GM23338 (cell line): ENCODE measurements at regions not wholly inside any gene's neighbourhood (a gene's known extent, or its start where the extent isn't known, plus 50 kb on each side); places are given as distances from the start of the nearest gene placed in this dataset.

Experiments
- ATAC-seq: fragments of 200-7000 bp; cut with Tn5 transposase; 3 replicates; pipeline ENCODE4 v1.9.1; 2020
- DNase-seq: peaks from one replicate; pipeline ENCODE4 v3.0.0-alpha.2; 2015; ENCODE audit warnings: low spot score
- H2AFZ ChIP-seq: fragments of 200-600 bp; sonication (generic); 2 replicates; pipeline ENCODE4 v1.8.0; 2016; ENCODE audit warnings: antibody characterized with exemption, mild to moderate bottlenecking, moderate library complexity
- H3F3A ChIP-seq: fragments of 200-600 bp; sonication (generic); replicated peaks from 2 replicates; pipeline ENCODE4 v1.8.0; 2017; ENCODE audit warnings: antibody characterized with exemption, mixed run types, low read depth
- H3K27ac ChIP-seq: fragments of 200-600 bp; sonication (generic); 2 replicates; pipeline ENCODE4 v1.6.1; 2016; ENCODE audit warnings: low read depth
- H3K27me3 ChIP-seq: fragments of 200-600 bp; sonication (generic); 2 replicates; pipeline ENCODE4 v1.8.0; 2016; ENCODE audit warnings: mild to moderate bottlenecking, mixed run types, moderate library complexity; ENCODE audit not compliant: insufficient read depth
- H3K36me3 ChIP-seq: fragments of 200-600 bp; sonication (generic); 2 replicates; pipeline ENCODE4 v1.8.0; 2016; ENCODE audit warnings: mild to moderate bottlenecking; ENCODE audit not compliant: insufficient read depth
- H3K4me1 ChIP-seq: fragments of 200-600 bp; sonication (generic); 2 replicates; pipeline ENCODE4 v1.8.0; 2016; ENCODE audit warnings: mild to moderate bottlenecking, moderate library complexity; ENCODE audit not compliant: insufficient read depth
- H3K4me2 ChIP-seq: fragments of 200-600 bp; sonication (generic); 2 replicates; pipeline ENCODE4 v1.7.1; 2017; ENCODE audit warnings: mixed run types
- H3K4me3 ChIP-seq: fragments of 200-600 bp; sonication (generic); 2 replicates; pipeline ENCODE4 v1.6.1; 2016; ENCODE audit warnings: mixed run types
- H3K79me2 ChIP-seq: fragments of 200-600 bp; sonication (generic); replicated peaks from 2 replicates; pipeline ENCODE4 v1.8.0; 2017; ENCODE audit warnings: mild to moderate bottlenecking; ENCODE audit not compliant: insufficient read depth
- H3K9me2 ChIP-seq: fragments of 200-600 bp; sonication (generic); 2 replicates; pipeline ENCODE4 v1.8.0; 2017; ENCODE audit not compliant: insufficient read depth
- H4K20me1 ChIP-seq: fragments of 200-600 bp; sonication (generic); replicated peaks from 2 replicates; pipeline ENCODE4 v1.8.0; 2017; ENCODE audit warnings: mild to moderate bottlenecking; ENCODE audit not compliant: insufficient read depth
- H3K27ac Mint-ChIP-seq: 2 replicates; pipeline ENCODE4 v1.8.0; 2020; ENCODE audit warnings: inconsistent platforms, mild to moderate bottlenecking, moderate library complexity, mixed read lengths
- H3K27me3 Mint-ChIP-seq: 3 replicates; pipeline ENCODE4 v1.8.0; 2022; ENCODE audit warnings: low read depth, mild to moderate bottlenecking, moderate library complexity, mixed read lengths, inconsistent platforms; ENCODE audit not compliant: insufficient read depth, poor library complexity
- H3K36me3 Mint-ChIP-seq: 3 replicates; pipeline ENCODE4 v1.8.0; 2021; ENCODE audit warnings: low read depth, mild to moderate bottlenecking, inconsistent platforms, moderate library complexity, mixed read lengths
- H3K4me1 Mint-ChIP-seq: 3 replicates; pipeline ENCODE4 v1.8.0; 2020; ENCODE audit warnings: mild to moderate bottlenecking, inconsistent platforms, mixed read lengths
- H3K4me3 Mint-ChIP-seq: 3 replicates; pipeline ENCODE4 v1.8.0; 2021; ENCODE audit warnings: moderate library complexity, mild to moderate bottlenecking, inconsistent platforms, mixed read lengths
- H3K9me3 Mint-ChIP-seq: 3 replicates; pipeline ENCODE4 v1.8.0; 2020; ENCODE audit warnings: moderate library complexity, mild to moderate bottlenecking, inconsistent platforms, mixed read lengths
- CREB1 ChIP-seq: fragments of 250-450 bp; sonication (Bioruptor Pico); IDR thresholded peaks from 2 replicates; pipeline ENCODE4 v1.5.0; 2020; ENCODE audit warnings: low read depth, mild to moderate bottlenecking, moderate library complexity
- EZH2phosphoT487 ChIP-seq: fragments of 200-600 bp; sonication (generic); IDR thresholded peaks from one replicate; pipeline ENCODE4 v1.8.1; 2018; ENCODE audit warnings: antibody characterized with exemption; ENCODE audit not compliant: unreplicated experiment
- JUNB ChIP-seq: IDR thresholded peaks from one replicate; pipeline ENCODE4 v1.6.1; 2016; ENCODE audit warnings: antibody characterized with exemption; ENCODE audit not compliant: unreplicated experiment
- NANOG ChIP-seq: IDR thresholded peaks from 2 replicates; pipeline ENCODE4 v1.6.1; 2016; ENCODE audit warnings: antibody characterized with exemption, borderline replicate concordance
- POLR2AphosphoS5 ChIP-seq: IDR thresholded peaks from 2 replicates; pipeline ENCODE4 v1.6.1; 2016; ENCODE audit warnings: antibody characterized with exemption, low read depth
- STAT1 ChIP-seq: IDR thresholded peaks from one replicate; pipeline ENCODE4 v1.6.1; 2016; ENCODE audit warnings: antibody characterized with exemption; ENCODE audit not compliant: unreplicated experiment
- ZNF114 ChIP-seq: fragments of 250-450 bp; sonication (Bioruptor Pico); IDR thresholded peaks from 2 replicates; pipeline ENCODE4 v1.5.0; 2020; ENCODE audit warnings: mild to moderate bottlenecking, moderate library complexity
- TF ChIP-seq, protein P1 (sequence below), 2 experiments: fragments of 200-600 bp in 1 of 2; sonication (generic) in 1 of 2; conservative IDR thresholded peaks; 2 replicates each; pipeline versions ENCODE4 v1.5.1 to v1.6.1; 2016 to 2017; ENCODE audit warnings: antibody characterized with exemption in 2 of 2, low read depth in 2 of 2, mild to moderate bottlenecking in 2 of 2, moderate library complexity in 1 of 2
- TF ChIP-seq, protein P2 (sequence below): IDR thresholded peaks from one replicate; pipeline ENCODE4 v1.6.1; 2018; ENCODE audit warnings: antibody characterized with exemption; ENCODE audit not compliant: unreplicated experiment
- TF ChIP-seq, protein P3 (sequence below): fragments of 250-450 bp; sonication (Bioruptor Pico); IDR thresholded peaks from 2 replicates; pipeline ENCODE4 v1.5.0; 2020; ENCODE audit warnings: mild to moderate bottlenecking, moderate library complexity

DNA sequence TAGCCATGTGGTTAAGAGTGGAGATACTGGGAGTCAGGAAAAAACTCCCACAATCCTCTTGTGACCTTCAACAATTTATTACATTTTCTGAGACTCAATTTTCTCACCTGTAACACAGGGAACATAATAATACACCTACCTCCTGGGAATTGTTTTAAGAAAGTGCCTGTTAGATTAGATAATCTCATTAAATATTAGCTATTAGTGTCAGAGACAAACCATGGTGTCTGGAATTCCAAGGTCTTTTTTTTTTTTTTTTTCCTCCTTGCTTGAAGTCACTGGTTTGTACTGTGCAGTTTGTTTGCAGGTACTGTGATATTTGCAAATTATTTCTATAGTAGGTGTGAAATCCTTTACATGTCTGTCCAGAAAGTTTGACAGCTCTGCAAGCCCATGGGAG lies 806.1 kb downstream of the DNAJB9 start (continued):
- TF ChIP-seq, protein P1, sequence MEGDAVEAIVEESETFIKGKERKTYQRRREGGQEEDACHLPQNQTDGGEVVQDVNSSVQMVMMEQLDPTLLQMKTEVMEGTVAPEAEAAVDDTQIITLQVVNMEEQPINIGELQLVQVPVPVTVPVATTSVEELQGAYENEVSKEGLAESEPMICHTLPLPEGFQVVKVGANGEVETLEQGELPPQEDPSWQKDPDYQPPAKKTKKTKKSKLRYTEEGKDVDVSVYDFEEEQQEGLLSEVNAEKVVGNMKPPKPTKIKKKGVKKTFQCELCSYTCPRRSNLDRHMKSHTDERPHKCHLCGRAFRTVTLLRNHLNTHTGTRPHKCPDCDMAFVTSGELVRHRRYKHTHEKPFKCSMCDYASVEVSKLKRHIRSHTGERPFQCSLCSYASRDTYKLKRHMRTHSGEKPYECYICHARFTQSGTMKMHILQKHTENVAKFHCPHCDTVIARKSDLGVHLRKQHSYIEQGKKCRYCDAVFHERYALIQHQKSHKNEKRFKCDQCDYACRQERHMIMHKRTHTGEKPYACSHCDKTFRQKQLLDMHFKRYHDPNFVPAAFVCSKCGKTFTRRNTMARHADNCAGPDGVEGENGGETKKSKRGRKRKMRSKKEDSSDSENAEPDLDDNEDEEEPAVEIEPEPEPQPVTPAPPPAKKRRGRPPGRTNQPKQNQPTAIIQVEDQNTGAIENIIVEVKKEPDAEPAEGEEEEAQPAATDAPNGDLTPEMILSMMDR (conservative IDR thresholded peaks at IDR 0.05; ENCODE audit: low read depth in 2 of 2), result no peak
- TF ChIP-seq, protein P2, sequence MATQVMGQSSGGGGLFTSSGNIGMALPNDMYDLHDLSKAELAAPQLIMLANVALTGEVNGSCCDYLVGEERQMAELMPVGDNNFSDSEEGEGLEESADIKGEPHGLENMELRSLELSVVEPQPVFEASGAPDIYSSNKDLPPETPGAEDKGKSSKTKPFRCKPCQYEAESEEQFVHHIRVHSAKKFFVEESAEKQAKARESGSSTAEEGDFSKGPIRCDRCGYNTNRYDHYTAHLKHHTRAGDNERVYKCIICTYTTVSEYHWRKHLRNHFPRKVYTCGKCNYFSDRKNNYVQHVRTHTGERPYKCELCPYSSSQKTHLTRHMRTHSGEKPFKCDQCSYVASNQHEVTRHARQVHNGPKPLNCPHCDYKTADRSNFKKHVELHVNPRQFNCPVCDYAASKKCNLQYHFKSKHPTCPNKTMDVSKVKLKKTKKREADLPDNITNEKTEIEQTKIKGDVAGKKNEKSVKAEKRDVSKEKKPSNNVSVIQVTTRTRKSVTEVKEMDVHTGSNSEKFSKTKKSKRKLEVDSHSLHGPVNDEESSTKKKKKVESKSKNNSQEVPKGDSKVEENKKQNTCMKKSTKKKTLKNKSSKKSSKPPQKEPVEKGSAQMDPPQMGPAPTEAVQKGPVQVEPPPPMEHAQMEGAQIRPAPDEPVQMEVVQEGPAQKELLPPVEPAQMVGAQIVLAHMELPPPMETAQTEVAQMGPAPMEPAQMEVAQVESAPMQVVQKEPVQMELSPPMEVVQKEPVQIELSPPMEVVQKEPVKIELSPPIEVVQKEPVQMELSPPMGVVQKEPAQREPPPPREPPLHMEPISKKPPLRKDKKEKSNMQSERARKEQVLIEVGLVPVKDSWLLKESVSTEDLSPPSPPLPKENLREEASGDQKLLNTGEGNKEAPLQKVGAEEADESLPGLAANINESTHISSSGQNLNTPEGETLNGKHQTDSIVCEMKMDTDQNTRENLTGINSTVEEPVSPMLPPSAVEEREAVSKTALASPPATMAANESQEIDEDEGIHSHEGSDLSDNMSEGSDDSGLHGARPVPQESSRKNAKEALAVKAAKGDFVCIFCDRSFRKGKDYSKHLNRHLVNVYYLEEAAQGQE, result no peak
- TF ChIP-seq CREB1 (no peak), STAT1 (no peak), EZH2phosphoT487 (no peak)

- Histone ChIP-seq H3K9me2 (peaks cover 9% of the 10 kb centered on the region; the same call in 1 of the 2 replicates), H3K4me3 (no peak overlapping the region), H3F3A (no peaks in the 10 kb centered on the region), H3K79me2 (no peaks in the 10 kb centered on the region), H2AFZ (no peak overlapping the region), H3K4me1 (no peaks in the 10 kb centered on the region), H3K4me2 (no peak overlapping the region), H3K36me3 (no peaks in the 10 kb centered on the region), H3K27me3 (no peaks in the 10 kb centered on the region), H4K20me1 (no peaks in the 10 kb centered on the region), H3K27ac (no peak overlapping the region)
- H3K4me1 Mint-ChIP-seq, result no peaks in the 10 kb centered on the region
- no peaks in the 10 kb centered on the region for H3K27me3 Mint-ChIP-seq
- H3K36me3 Mint-ChIP-seq, result no peaks in the 10 kb centered on the region
- H3K9me3 Mint-ChIP-seq, result no peaks in the 10 kb centered on the region
- no peak for DNase-seq
- ATAC-seq, result no peak
- H3K27ac Mint-ChIP-seq, result no peak overlapping the region
- no peak overlapping the region for H3K4me3 Mint-ChIP-seq
- TF ChIP-seq, protein P1 (conservative IDR thresholded peaks at IDR 0.05; ENCODE audit: low read depth in 2 of 2), result no peak
- TF ChIP-seq JUNB (no peak), ZNF114 (no peak), POLR2AphosphoS5 (no peak), NANOG (no peak)
- TF ChIP-seq, protein P3, sequence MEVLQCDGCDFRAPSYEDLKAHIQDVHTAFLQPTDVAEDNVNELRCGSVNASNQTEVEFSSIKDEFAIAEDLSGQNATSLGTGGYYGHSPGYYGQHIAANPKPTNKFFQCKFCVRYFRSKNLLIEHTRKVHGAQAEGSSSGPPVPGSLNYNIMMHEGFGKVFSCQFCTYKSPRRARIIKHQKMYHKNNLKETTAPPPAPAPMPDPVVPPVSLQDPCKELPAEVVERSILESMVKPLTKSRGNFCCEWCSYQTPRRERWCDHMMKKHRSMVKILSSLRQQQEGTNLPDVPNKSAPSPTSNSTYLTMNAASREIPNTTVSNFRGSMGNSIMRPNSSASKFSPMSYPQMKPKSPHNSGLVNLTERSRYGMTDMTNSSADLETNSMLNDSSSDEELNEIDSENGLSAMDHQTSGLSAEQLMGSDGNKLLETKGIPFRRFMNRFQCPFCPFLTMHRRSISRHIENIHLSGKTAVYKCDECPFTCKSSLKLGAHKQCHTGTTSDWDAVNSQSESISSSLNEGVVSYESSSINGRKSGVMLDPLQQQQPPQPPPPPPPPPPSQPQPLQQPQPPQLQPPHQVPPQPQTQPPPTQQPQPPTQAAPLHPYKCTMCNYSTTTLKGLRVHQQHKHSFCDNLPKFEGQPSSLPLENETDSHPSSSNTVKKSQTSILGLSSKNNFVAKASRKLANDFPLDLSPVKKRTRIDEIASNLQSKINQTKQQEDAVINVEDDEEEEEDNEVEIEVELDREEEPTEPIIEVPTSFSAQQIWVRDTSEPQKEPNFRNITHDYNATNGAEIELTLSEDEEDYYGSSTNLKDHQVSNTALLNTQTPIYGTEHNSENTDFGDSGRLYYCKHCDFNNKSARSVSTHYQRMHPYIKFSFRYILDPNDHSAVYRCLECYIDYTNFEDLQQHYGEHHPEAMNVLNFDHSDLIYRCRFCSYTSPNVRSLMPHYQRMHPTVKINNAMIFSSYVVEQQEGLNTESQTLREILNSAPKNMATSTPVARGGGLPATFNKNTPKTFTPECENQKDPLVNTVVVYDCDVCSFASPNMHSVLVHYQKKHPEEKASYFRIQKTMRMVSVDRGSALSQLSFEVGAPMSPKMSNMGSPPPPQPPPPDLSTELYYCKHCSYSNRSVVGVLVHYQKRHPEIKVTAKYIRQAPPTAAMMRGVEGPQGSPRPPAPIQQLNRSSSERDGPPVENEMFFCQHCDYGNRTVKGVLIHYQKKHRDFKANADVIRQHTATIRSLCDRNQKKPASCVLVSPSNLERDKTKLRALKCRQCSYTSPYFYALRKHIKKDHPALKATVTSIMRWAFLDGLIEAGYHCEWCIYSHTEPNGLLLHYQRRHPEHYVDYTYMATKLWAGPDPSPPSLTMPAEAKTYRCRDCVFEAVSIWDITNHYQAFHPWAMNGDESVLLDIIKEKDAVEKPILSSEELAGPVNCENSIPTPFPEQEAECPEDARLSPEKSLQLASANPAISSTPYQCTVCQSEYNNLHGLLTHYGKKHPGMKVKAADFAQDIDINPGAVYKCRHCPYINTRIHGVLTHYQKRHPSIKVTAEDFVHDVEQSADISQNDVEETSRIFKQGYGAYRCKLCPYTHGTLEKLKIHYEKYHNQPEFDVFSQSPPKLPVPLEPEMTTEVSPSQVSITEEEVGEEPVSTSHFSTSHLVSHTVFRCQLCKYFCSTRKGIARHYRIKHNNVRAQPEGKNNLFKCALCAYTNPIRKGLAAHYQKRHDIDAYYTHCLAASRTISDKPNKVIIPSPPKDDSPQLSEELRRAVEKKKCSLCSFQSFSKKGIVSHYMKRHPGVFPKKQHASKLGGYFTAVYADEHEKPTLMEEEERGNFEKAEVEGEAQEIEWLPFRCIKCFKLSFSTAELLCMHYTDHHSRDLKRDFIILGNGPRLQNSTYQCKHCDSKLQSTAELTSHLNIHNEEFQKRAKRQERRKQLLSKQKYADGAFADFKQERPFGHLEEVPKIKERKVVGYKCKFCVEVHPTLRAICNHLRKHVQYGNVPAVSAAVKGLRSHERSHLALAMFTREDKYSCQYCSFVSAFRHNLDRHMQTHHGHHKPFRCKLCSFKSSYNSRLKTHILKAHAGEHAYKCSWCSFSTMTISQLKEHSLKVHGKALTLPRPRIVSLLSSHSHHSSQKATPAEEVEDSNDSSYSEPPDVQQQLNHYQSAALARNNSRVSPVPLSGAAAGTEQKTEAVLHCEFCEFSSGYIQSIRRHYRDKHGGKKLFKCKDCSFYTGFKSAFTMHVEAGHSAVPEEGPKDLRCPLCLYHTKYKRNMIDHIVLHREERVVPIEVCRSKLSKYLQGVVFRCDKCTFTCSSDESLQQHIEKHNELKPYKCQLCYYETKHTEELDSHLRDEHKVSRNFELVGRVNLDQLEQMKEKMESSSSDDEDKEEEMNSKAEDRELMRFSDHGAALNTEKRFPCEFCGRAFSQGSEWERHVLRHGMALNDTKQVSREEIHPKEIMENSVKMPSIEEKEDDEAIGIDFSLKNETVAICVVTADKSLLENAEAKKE (CRISPR knock-in tag), result no peak
These were observed 806.9 kb downstream of the DNAJB9 start for GRCh38 chr7:109376576-109376975.
